H9 (cell line): ENCODE measurements at regions not wholly inside any gene's neighbourhood (a gene's known extent, or its start where the extent isn't known, plus 50 kb on each side); places are given as distances from the start of the nearest gene placed in this dataset.

Experiments used
- DNase-seq: peaks from one replicate; pipeline ENCODE4 v3.0.0-alpha.2; 2017
- H2AFZ ChIP-seq: one replicate; pipeline ENCODE4 v1.6.1; 2013; ENCODE audit warnings: mild to moderate bottlenecking, low read length, control low read depth, moderate library complexity
- H2AK5ac ChIP-seq: 2 replicates; pipeline ENCODE4 v1.6.1; 2013; ENCODE audit warnings: low read length, control low read depth, mixed read lengths; ENCODE audit not compliant: insufficient read length
- H2BK120ac ChIP-seq: one replicate; pipeline ENCODE4 v1.6.1; 2013; ENCODE audit warnings: low read depth, mild to moderate bottlenecking, low read length, control low read depth, inconsistent platforms; ENCODE audit not compliant: poor library complexity, severe bottlenecking
- H2BK12ac ChIP-seq: 2 replicates; pipeline ENCODE4 v1.6.1; 2013; ENCODE audit warnings: low read length, control low read depth, mixed read lengths, low read depth; ENCODE audit not compliant: insufficient read length
- H2BK15ac ChIP-seq: 2 replicates; pipeline ENCODE4 v1.6.1; 2013; ENCODE audit warnings: low read depth, low read length, control low read depth
- H2BK20ac ChIP-seq: one replicate; pipeline ENCODE4 v1.6.1; 2013; ENCODE audit warnings: low read depth, mild to moderate bottlenecking, low read length, control low read depth, inconsistent platforms; ENCODE audit not compliant: poor library complexity, severe bottlenecking
- H2BK5ac ChIP-seq: 2 replicates; pipeline ENCODE4 v1.6.1; 2013; ENCODE audit warnings: low read length, control low read depth, mixed read lengths; ENCODE audit not compliant: insufficient read length
- H3K14ac ChIP-seq: 2 replicates; pipeline ENCODE4 v1.6.1; 2013; ENCODE audit warnings: low read length, control low read depth; ENCODE audit not compliant: insufficient read depth
- H3K18ac ChIP-seq: 2 replicates; pipeline ENCODE4 v1.6.1; 2013; ENCODE audit warnings: low read depth, mild to moderate bottlenecking, mixed read lengths, low read length, control low read depth; ENCODE audit not compliant: insufficient read length
- H3K23ac ChIP-seq: 2 replicates; pipeline ENCODE4 v1.6.1; 2013; ENCODE audit warnings: low read length, control low read depth, mixed read lengths, low read depth; ENCODE audit not compliant: insufficient read length
- H3K23me2 ChIP-seq: 2 replicates; pipeline ENCODE4 v1.6.1; 2013; ENCODE audit warnings: low read depth, mild to moderate bottlenecking, mixed read lengths, low read length, control low read depth; ENCODE audit not compliant: insufficient read length, poor library complexity, severe bottlenecking
- H3K27ac ChIP-seq: 2 replicates; pipeline ENCODE4 v1.5.1; 2013; ENCODE audit warnings: low read length, control low read depth, mixed read lengths, low read depth; ENCODE audit not compliant: insufficient read length
- H3K27me3 ChIP-seq: 2 replicates; pipeline ENCODE4 v1.6.1; 2013; ENCODE audit warnings: low read length, control low read depth, inconsistent platforms; ENCODE audit not compliant: insufficient read depth
- H3K4ac ChIP-seq: 2 replicates; pipeline ENCODE4 v1.6.1; 2013; ENCODE audit warnings: low read depth, mild to moderate bottlenecking, control low read depth, inconsistent platforms, low read length, moderate library complexity
- H3K4me1 ChIP-seq: 2 replicates; pipeline ENCODE4 v1.6.1; 2013; ENCODE audit warnings: low read length, control low read depth, inconsistent platforms; ENCODE audit not compliant: insufficient read depth
- H3K4me2 ChIP-seq: 2 replicates; pipeline ENCODE4 v1.6.1; 2013; ENCODE audit warnings: low read length, control low read depth, mixed read lengths; ENCODE audit not compliant: insufficient read length, insufficient read depth
- H3K56ac ChIP-seq: 2 replicates; pipeline ENCODE4 v1.6.1; 2013; ENCODE audit warnings: low read depth, mild to moderate bottlenecking, mixed read lengths, low read length, control low read depth; ENCODE audit not compliant: insufficient read length
- H3K79me1 ChIP-seq: 2 replicates; pipeline ENCODE4 v1.6.1; 2013; ENCODE audit warnings: low read depth, mild to moderate bottlenecking, moderate library complexity, low read length, control low read depth, inconsistent platforms; ENCODE audit not compliant: insufficient read depth, poor library complexity, severe bottlenecking
- H3K79me2 ChIP-seq: 2 replicates; pipeline ENCODE4 v1.6.1; 2013; ENCODE audit warnings: low read length, control low read depth, inconsistent platforms; ENCODE audit not compliant: insufficient read depth
- H3K9ac ChIP-seq: 2 replicates; pipeline ENCODE4 v1.6.1; 2013; ENCODE audit warnings: low read length, control low read depth, mixed read lengths; ENCODE audit not compliant: insufficient read length; ENCODE audit errors: extremely low read depth
- H3K9me3 ChIP-seq: one replicate; pipeline ENCODE4 v1.6.1; 2013; ENCODE audit warnings: low read depth, low read length, inconsistent platforms; ENCODE audit not compliant: control insufficient read depth
- H3T11ph ChIP-seq: one replicate; pipeline ENCODE4 v1.6.1; 2013; ENCODE audit warnings: mild to moderate bottlenecking, low read length, control low read depth, inconsistent platforms
- H4K20me1 ChIP-seq: one replicate; pipeline ENCODE4 v1.6.1; 2013; ENCODE audit not compliant: control insufficient read depth, insufficient read length, insufficient read depth
- H4K5ac ChIP-seq: 2 replicates; pipeline ENCODE4 v1.6.1; 2013; ENCODE audit warnings: low read depth, mild to moderate bottlenecking, mixed read lengths, low read length, control low read depth; ENCODE audit not compliant: insufficient read length
- H4K8ac ChIP-seq: replicated peaks from 2 replicates; pipeline ENCODE4 v1.6.1; 2013; ENCODE audit warnings: low read length, control low read depth, mixed read lengths, low read depth; ENCODE audit not compliant: insufficient read length
- H4K91ac ChIP-seq: 2 replicates; pipeline ENCODE4 v1.6.1; 2013; ENCODE audit warnings: low read depth, mild to moderate bottlenecking, moderate library complexity, mixed read lengths, low read length, control low read depth; ENCODE audit not compliant: insufficient read length
- H3K27ac Mint-ChIP-seq, 3 experiments: 2 replicates in 2 of 3; 3 replicates in 1 of 3; pipeline ENCODE4 v1.8.0; 2020 to 2021; ENCODE audit warnings: mixed read lengths in 3 of 3, mild to moderate bottlenecking in 1 of 3, moderate library complexity in 1 of 3
- H3K27me3 Mint-ChIP-seq: 2 replicates; pipeline ENCODE4 v1.8.0; 2021; ENCODE audit warnings: low read depth, mild to moderate bottlenecking, moderate library complexity, mixed read lengths
- H3K36me3 Mint-ChIP-seq, 3 experiments: 2 replicates in 2 of 3; 3 replicates in 1 of 3; pipeline ENCODE4 v1.8.0; 2020 to 2021; ENCODE audit warnings: low read depth in 3 of 3, mixed read lengths in 3 of 3; ENCODE audit not compliant: insufficient read depth in 1 of 3
- H3K4me1 Mint-ChIP-seq, 2 experiments: 2 replicates each; pipeline ENCODE4 v1.8.0; 2020; ENCODE audit warnings: mixed read lengths in 2 of 2
- H3K4me3 Mint-ChIP-seq, 2 experiments: 2 replicates in 1 of 2; 3 replicates in 1 of 2; pipeline ENCODE4 v1.8.0; 2020 to 2021; ENCODE audit warnings: mild to moderate bottlenecking in 2 of 2, mixed read lengths in 2 of 2, moderate library complexity in 1 of 2
- H3K9me3 Mint-ChIP-seq, 2 experiments: 2 replicates in 1 of 2; 3 replicates in 1 of 2; pipeline ENCODE4 v1.8.0; 2020; ENCODE audit warnings: mild to moderate bottlenecking in 2 of 2, mixed read lengths in 2 of 2, moderate library complexity in 1 of 2
- WGBS: extraction: QIAGEN DNeasy Blood & Tissue Kit; methylation state at CpG from one replicate; pipeline ENCODE4 v1.1.7; 2013; ENCODE audit warnings: missing lambda C conversion rate, low lambda C conversion rate, mixed read lengths; ENCODE audit not compliant: insufficient read length; ENCODE audit errors: extremely low coverage; 5-methylcytosine and 5-hydroxymethylcytosine counted together
- TF ChIP-seq, protein P1 (sequence below): fragments of 200-600 bp; sonication (generic); conservative IDR thresholded peaks from 3 replicates; pipeline ENCODE4 v1.8.0; 2021; ENCODE audit warnings: antibody characterized with exemption, mild to moderate bottlenecking

DNA sequence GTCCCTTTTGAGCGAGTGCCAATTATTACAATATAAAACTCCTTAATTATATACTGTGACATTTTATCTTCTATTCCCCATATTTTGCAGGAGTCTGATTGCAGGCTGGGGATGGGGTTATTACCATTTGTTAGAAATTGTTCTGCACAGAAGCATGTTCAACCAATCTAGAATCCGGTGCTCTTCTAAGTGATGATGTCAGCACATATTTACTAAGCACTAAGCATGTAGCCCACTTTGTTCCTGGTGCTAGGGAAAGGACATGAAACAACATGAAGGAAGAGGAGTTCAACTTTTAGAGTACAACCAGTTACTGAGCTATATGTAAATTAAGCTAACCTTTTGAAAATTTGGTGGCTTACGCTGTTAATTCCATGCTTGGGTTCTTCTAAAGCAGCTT is 52.8 kb upstream of the IL1RAPL2 start:
- Histone ChIP-seq H3K79me1 (no peaks in the 10 kb centered on the region), H2BK120ac (no peak overlapping the region), H4K20me1 (no peaks in the 10 kb centered on the region), H3T11ph (no peak overlapping the region), H2BK15ac (no peak overlapping the region), H3K4ac (no peak overlapping the region), H3K23ac (no peak overlapping the region), H3K4me1 (no peaks in the 10 kb centered on the region), H3K4me2 (no peak overlapping the region), H2BK20ac (no peak overlapping the region), H4K91ac (no peak overlapping the region), H3K23me2 (no peaks in the 10 kb centered on the region), H3K27me3 (no peaks in the 10 kb centered on the region), H3K56ac (no peak overlapping the region), H3K79me2 (no peaks in the 10 kb centered on the region), H3K14ac (no peak overlapping the region), H2BK5ac (no peak overlapping the region), H2BK12ac (no peak overlapping the region), H3K9me3 (no peaks in the 10 kb centered on the region), H3K18ac (no peak overlapping the region), H3K9ac (no peak overlapping the region), H2AFZ (no peak overlapping the region), H4K5ac (no peak overlapping the region), H3K27ac (no peak overlapping the region), H2AK5ac (no peak overlapping the region), H4K8ac (no peak overlapping the region)
- peaks cover 2 to 34% of the 10 kb centered on the region in 2 experiments; a peak in 3 of 5 replicates for H3K9me3 Mint-ChIP-seq
- H3K27me3 Mint-ChIP-seq = peaks cover 2% of the 10 kb centered on the region; the same call in 1 of the 2 replicates
- DNase-seq = no peak
- no peaks in the 10 kb centered on the region for H3K4me1 Mint-ChIP-seq
- TF ChIP-seq, protein P1, sequence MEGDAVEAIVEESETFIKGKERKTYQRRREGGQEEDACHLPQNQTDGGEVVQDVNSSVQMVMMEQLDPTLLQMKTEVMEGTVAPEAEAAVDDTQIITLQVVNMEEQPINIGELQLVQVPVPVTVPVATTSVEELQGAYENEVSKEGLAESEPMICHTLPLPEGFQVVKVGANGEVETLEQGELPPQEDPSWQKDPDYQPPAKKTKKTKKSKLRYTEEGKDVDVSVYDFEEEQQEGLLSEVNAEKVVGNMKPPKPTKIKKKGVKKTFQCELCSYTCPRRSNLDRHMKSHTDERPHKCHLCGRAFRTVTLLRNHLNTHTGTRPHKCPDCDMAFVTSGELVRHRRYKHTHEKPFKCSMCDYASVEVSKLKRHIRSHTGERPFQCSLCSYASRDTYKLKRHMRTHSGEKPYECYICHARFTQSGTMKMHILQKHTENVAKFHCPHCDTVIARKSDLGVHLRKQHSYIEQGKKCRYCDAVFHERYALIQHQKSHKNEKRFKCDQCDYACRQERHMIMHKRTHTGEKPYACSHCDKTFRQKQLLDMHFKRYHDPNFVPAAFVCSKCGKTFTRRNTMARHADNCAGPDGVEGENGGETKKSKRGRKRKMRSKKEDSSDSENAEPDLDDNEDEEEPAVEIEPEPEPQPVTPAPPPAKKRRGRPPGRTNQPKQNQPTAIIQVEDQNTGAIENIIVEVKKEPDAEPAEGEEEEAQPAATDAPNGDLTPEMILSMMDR = no peak
- no CpG with 5 or more reads among the region's 3 CpGs for WGBS
- H3K27ac Mint-ChIP-seq = no peak overlapping the region
- H3K4me3 Mint-ChIP-seq = no peak overlapping the region
- H3K36me3 Mint-ChIP-seq = no peaks in the 10 kb centered on the region
